Cerebellar cortex (tissue), 1 donor: ENCODE measurements at regions not wholly inside any gene's neighbourhood (a gene's known extent, or its start where the extent isn't known, plus 50 kb on each side); places are given as distances from the start of the nearest gene placed in this dataset.

Experiments
- DNase-seq: peaks from one replicate; pipeline ENCODE4 v3.0.0-alpha.2; 2015; ENCODE audit warnings: low spot score

DNA sequence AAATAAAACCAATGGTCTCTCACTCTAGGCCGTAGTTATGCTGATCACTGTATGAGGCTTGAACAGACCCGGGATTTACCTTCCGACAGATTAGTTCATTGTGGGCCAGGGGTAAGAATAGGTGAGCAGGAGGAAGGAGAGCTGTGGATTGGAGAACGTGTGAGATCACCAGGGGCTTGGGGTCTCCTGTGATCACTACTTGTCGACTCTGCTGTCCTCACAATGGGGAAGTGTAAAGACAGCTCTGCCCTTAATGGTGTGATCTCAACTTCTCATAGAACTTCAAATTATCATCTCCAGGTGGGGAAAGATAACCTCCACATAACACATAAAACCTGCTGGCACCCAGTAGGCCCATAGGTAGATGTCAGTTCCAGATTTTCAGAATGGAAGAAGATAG, 56.2 kb upstream of the RPS6KA3 start:
- DNase-seq, result no peak

DNA sequence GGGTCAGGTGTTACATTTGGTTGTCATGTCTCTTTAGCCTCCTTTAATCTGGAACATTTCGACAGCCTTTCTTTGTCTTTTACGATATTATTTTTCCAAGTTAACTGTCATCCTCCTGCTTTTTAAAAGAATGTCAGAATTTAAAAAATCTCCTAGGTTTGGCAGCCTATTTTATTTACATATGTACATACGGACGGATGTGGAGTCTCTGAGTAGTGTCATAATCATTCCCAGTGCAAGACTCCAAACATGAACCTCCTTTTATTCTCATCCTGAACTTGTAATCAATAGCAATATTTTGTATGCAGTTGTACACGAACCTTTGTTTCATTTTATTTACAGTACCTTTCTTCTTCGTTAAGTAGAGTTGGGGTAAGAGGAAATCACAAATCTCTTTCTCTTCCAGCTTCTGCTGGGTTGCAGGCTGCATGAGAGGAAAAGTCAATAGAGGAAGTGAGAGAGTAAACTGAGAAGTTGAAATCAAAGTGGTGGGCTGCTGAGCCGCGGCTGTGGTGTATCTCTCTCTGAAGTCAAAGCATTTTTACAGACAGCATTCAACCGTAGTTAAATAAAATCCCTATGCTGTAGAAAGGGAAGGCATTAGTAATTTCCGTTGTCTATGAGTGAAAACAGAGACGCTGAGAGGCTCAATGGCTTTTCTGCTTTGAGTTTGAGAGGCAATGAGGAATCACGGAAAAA, 53.9 kb upstream of the RPS6KA3 start:
- DNase-seq, result no peak

GRCh38 chrX:20319054-20319453, 52.3 kb upstream of the RPS6KA3 start:
- DNase-seq, result no peak

GRCh38 chrX:20317873-20318272, 51.2 kb upstream of the RPS6KA3 start:
- no peak for DNase-seq
